T-helper 22 cell (primary cell): ENCODE measurements at regions not wholly inside any gene's neighbourhood (a gene's known extent, or its start where the extent isn't known, plus 50 kb on each side); places are given as distances from the start of the nearest gene placed in this dataset.

Experiments used
- DNase-seq: peaks from one replicate; pipeline ENCODE4 v3.0.0-alpha.2; 2020; ENCODE audit warnings: low read depth

- no peak for DNase-seq
These were observed 130.9 kb upstream of the PTPN1 start for GRCh38 chr20:50379049-50379990.

DNA sequence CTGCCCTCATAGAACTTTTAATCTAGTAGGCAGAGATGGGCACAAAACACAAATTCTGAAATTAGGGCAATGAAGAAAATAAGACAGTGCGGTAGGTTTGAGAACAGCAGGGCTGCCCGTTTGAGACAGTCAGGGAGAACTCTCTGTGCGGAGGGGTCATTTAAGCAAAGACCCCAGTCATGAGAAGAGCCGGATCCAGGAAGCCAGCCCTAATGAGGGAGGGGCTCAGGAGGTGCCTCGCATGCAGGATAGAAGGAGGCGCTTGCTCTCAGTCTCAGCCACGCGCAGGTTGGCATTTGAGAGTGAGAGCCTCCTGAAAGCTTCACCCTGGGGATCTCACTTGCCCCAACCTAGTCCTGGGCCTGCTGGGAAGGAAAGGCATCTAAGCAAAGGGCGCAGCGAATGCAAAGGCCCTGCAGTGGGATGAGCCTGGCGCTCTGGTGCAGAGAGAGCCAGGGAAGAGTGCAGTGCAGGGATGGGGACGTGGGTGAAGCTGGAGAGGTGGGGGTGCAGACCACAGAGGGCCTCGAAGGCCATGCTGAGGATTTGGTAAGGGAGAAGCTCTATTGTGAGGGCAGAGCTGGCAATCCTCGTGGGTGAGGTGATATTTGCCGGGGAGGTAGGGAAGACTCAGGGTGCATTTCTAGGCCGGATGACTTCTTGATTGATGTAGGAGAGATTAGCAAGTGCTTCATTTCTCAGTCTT is 130.0 kb upstream of the PTPN1 start:
- DNase-seq: no peak

- no peak for DNase-seq
These were observed 129.5 kb upstream of the PTPN1 start for GRCh38 chr20:50380697-50381040.

GRCh38 chr20:50381075-50381732 is 129.0 kb upstream of the PTPN1 start:
- no peak for DNase-seq

DNA sequence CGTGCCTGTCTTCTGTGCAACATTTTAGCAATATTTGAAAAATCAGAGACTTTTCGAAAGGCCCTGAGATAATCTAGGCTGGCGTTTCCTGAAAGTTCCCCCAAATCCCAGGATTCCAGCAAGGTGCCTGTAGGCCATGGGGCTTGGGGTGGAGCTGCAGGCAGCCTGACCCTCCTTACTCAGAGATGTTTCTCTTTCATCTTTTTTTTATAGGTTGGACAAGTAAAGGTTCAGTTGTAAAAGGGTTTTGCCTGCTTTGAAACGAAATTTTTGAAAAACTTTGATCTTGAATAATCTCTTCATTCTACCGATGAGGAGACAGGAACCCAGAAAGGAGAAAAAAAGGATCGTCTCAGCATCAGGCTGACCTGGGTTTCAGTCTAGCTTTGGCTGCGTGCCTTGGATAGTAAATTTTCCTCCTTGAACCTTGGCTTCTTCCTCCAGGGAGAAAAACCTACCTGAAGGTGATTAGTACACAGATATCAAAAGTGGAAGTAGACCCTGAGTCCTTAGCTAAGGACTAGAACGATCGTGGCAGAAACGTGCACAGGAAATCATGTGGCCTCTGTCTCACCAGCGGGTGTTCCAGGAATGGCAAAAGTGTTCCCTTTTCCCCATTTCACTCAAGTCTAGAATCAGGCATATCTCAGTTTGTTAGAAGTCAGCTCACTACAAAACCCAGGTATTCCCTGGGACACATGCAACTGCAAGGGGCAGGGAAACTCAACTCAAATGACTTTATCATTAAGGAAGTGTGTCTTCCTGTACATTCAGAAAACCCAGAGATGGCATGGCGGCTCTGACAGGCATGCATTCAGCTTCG is 128.2 kb upstream of the PTPN1 start:
- no peak for DNase-seq

GRCh38 chr20:50385733-50386640 is 124.2 kb upstream of the PTPN1 start:
- peak; percentile 26 for DNase-seq

- DNase-seq: no peak
These were observed 123.6 kb upstream of the PTPN1 start for GRCh38 chr20:50386641-50386960.

DNA sequence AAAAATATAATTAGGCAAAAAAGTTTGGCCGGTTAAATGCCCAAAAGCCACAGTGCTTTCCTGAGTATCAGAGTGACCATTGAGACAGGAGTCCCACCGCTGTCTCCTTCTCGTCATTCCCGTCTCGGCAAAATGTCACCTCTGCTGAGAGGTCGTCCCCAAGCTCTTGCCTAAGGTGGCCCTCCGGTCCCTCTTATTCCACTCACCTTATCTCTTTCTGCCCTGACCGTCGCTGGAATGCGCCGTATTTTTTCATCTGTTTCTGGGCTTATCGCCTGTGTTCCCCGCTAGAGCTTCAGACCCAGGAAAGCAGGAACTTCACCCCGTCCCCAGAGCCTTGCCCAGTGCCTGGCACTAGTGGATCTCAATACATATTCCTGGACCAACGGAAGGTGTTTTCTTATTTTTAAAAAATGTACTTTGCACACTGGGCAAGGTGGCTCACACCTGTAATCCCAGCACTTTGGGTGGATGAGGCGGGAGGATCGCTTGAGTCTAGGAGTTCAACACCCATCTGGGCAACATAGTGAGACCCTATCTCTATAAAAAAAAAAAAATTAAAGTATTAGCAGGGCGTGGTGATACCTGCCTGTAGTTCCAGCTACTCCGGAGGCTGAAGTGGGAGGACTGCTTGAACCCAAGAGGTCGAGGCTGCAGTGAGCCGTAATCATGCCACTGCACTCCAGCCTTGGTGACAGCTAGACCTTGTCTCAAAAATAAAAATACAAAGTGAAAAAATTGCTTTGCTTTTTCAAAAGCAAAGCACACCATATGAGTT is 122.8 kb upstream of the PTPN1 start:
- DNase-seq: no peak

GRCh38 chr20:50387996-50388332 is 122.2 kb upstream of the PTPN1 start:
- no peak for DNase-seq

DNA sequence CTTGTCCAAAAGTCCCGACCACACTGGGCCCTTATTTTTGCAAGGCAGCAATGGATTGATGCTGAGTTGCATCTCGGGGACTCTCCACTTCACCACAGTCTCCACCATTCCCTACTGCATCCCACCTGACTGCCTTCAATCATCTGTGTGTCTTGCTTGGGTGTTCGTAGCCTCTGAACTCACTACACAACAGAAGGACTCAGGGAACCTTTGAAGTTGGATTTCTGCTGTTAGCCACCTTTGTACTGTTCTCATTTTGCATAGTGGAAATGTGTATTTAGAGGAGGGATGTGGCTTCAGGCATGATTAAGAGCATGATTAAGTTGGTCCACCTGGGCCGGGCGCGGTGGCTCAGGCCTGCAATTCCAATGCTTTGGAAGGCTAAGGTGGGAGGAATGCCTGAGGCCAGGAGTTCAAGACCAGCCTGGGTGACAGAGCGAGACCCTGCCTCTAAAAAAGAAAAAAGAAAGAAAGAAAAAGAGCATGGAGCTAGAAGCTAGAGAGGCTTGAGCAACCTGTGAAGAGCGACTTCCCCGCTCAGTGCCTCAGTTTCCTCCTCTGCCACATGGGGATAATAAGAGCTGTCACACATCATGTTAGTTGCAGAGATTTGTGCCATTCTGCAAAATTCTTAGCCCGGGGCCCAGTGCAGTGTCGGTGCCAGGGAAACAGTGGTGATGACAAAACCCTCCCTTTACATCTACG is 121.3 kb upstream of the PTPN1 start:
- DNase-seq: no peak

DNA sequence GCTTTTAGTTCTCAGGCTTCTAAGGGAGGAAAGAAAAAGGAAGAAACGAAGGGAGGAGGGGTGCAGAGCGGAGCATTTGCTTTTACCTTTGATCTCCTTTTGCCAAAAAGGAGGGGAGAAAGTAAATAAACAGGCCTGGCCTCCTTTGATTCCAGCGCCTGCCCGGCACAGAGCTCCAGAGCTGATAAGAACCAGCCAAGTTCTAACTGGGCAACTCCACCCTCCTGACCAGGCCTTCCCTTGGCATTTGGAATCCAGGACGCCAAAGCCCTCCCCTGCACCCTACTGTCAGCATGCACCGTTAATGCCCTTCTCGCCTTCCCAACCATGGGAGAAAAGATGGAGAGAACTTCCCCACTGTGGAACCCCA is 120.8 kb upstream of the PTPN1 start:
- DNase-seq: no peak

DNA sequence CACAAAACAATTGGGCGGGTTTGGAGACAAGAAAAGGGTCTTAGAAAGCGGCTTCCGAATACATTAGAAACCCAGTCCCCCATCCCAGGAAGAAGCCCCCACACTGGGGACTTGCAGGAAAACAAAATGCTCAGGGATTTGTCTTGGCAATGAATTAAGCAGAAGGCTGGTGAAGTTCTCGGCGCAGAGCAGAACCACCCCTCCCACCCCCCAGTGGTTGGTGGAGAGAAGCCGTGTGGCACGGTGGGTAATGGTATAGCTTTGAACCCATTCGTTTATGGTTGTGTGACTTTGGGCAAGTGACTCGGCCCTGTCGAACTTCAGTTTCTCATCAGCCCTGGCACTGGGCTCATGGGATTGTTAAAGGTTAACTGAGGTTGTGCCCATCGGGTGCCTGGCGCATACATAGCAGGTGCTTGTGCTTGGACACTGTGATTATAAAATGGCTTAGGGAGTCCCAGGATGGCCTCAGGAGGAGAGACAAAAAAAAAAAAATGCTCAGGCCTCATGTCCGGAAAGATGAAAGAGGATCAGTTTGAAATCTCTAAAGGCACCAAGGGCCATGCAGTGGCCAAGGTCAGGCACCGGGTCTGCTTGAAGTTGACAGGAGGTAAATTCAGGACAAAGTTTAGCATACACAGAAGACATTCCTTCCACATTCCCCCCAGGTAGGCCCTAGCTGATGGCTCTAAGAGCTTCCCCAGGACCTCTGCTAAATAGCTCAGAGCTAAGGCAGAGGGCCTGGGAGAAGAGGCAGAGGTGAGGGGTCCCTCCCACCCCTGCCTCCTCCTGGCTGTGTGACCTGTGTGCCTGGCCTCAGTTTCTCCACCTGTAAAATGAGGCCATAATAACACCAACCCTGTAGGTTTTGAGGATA is 120.1 kb upstream of the PTPN1 start:
- DNase-seq: no peak

- no peak for DNase-seq
These were observed 119.3 kb upstream of the PTPN1 start for GRCh38 chr20:50390685-50391443.

DNA sequence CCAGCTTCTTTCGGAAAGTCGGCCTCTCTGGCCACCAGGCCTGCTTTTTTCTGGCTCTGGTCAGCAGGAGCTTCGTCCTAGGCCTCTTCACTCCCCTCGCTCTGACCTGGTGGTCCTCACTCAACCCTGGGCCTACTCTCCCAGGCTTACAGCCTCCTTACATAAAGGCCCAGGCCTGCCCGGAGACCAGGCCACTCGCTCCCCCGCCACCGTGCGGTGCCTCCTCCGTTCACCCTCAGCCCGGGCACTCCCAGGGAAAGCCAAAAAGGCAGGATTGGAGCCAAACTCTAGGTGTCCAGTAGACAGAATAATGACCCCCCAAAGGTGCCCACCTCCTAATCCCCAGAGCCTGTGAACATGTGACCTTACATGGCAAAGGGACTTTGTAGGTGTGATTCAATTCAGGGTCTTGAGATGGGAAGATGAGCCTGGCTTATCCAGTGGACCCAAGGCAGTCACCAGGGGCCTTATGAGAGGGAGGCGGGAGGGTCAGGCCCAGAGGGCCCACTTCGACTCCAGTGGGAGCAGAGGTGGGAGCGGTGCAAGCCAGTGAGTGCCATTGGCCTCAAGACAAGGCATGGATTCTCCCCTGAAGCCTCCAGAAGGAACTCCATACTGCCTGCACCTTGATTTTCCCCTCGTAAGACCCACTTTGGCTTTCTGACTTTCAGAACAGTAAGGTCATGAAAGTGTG is 118.6 kb upstream of the PTPN1 start:
- no peak for DNase-seq

GRCh38 chr20:50392138-50392866 is 117.9 kb upstream of the PTPN1 start:
- DNase-seq: no peak

GRCh38 chr20:50393242-50393641 is 116.9 kb upstream of the PTPN1 start:
- no peak for DNase-seq
